ENCODE measurements at regions not wholly inside any gene's neighbourhood (a gene's known extent, or its start where the extent isn't known, plus 50 kb on each side); places are given as distances from the start of the nearest gene placed in this dataset.
A peak's percentile ranks its signal among the peaks of the same experiment; 100 is the strongest.

GRCh38 chr2:38146907-38147307, 71.0 kb upstream of the CYP1B1 start:
- H3K9me3 Mint-ChIP-seq (ENCODE audit: low read depth), result peaks cover 7% of the 10 kb centered on the region
- no peak for DNase-seq (ENCODE audit: low spot score)
- H3K27ac Mint-ChIP-seq (ENCODE audit: unreplicated experiment), result peak overlapping the region; percentile 99
- no peaks in the 10 kb centered on the region for H3K4me1 Mint-ChIP-seq (ENCODE audit: low read depth)
- no peaks in the 10 kb centered on the region for H3K36me3 Mint-ChIP-seq (ENCODE audit: low read depth)
- peak overlapping the region; percentile 55 for H3K4me3 Mint-ChIP-seq (ENCODE audit: unreplicated experiment)
- no peak for TF ChIP-seq CTCF (IDR thresholded peaks at IDR 0.05)
- H3K27me3 Mint-ChIP-seq (ENCODE audit: low read depth), result no peaks in the 10 kb centered on the region

GRCh38 chr2:38146275-38146906, 70.4 kb upstream of the CYP1B1 start:
- no peak for DNase-seq (ENCODE audit: low spot score)
- Mint-ChIP-seq H3K4me3 (ENCODE audit: unreplicated experiment) (peak overlapping the region; percentile 55), H3K4me1 (ENCODE audit: low read depth) (no peaks in the 10 kb centered on the region), H3K9me3 (ENCODE audit: low read depth) (peaks cover 7% of the 10 kb centered on the region), H3K36me3 (ENCODE audit: low read depth) (no peaks in the 10 kb centered on the region), H3K27ac (ENCODE audit: unreplicated experiment) (peak overlapping the region; percentile 99), H3K27me3 (ENCODE audit: low read depth) (no peaks in the 10 kb centered on the region)
- no peak for TF ChIP-seq CTCF (IDR thresholded peaks at IDR 0.05)

- DNase-seq (ENCODE audit: low spot score), result no peak
- Mint-ChIP-seq H3K27ac (ENCODE audit: unreplicated experiment) (no peak overlapping the region), H3K9me3 (ENCODE audit: low read depth) (peaks cover 7% of the 10 kb centered on the region), H3K4me3 (ENCODE audit: unreplicated experiment) (no peak overlapping the region), H3K27me3 (ENCODE audit: low read depth) (no peaks in the 10 kb centered on the region), H3K36me3 (ENCODE audit: low read depth) (no peaks in the 10 kb centered on the region), H3K4me1 (ENCODE audit: low read depth) (no peaks in the 10 kb centered on the region)
- TF ChIP-seq CTCF (IDR thresholded peaks at IDR 0.05), result no peak
Measured at GRCh38 chr2:38145236-38145635, 69.3 kb upstream of the CYP1B1 start.

GRCh38 chr2:38142627-38143026, 66.7 kb upstream of the CYP1B1 start:
- Mint-ChIP-seq H3K4me1 (ENCODE audit: low read depth) (no peaks in the 10 kb centered on the region), H3K27me3 (ENCODE audit: low read depth) (no peaks in the 10 kb centered on the region), H3K36me3 (ENCODE audit: low read depth) (no peaks in the 10 kb centered on the region), H3K9me3 (ENCODE audit: low read depth) (peaks cover 4% of the 10 kb centered on the region), H3K27ac (ENCODE audit: unreplicated experiment) (no peak overlapping the region), H3K4me3 (ENCODE audit: unreplicated experiment) (no peak overlapping the region)
- TF ChIP-seq CTCF (IDR thresholded peaks at IDR 0.05), result no peak
- DNase-seq (ENCODE audit: low spot score), result no peak

- Mint-ChIP-seq H3K36me3 (ENCODE audit: low read depth) (peaks cover 1% of the 10 kb centered on the region), H3K4me3 (ENCODE audit: unreplicated experiment) (no peak overlapping the region), H3K27ac (ENCODE audit: unreplicated experiment) (no peak overlapping the region), H3K27me3 (ENCODE audit: low read depth) (no peaks in the 10 kb centered on the region), H3K9me3 (ENCODE audit: low read depth) (peaks cover 4% of the 10 kb centered on the region), H3K4me1 (ENCODE audit: low read depth) (no peaks in the 10 kb centered on the region)
- TF ChIP-seq CTCF (IDR thresholded peaks at IDR 0.05), result no peak
- no peak for DNase-seq (ENCODE audit: low spot score)
Measured at GRCh38 chr2:38141501-38141900, 65.5 kb upstream of the CYP1B1 start.
